ENCODE measurements at regions not wholly inside any gene's neighbourhood (a gene's known extent, or its start where the extent isn't known, plus 50 kb on each side); places are given as distances from the start of the nearest gene placed in this dataset.

- DNase-seq (ENCODE audit: low spot score) (no peak), FAIRE-seq (no peak)
Observed at GRCh38 chr9:84125046-84125445, 144.4 kb downstream of the RMI1 start.

GRCh38 chr9:84129529-84129928 is 148.9 kb downstream of the RMI1 start:
- no peak for FAIRE-seq
- no peak for DNase-seq (ENCODE audit: low spot score)

DNA sequence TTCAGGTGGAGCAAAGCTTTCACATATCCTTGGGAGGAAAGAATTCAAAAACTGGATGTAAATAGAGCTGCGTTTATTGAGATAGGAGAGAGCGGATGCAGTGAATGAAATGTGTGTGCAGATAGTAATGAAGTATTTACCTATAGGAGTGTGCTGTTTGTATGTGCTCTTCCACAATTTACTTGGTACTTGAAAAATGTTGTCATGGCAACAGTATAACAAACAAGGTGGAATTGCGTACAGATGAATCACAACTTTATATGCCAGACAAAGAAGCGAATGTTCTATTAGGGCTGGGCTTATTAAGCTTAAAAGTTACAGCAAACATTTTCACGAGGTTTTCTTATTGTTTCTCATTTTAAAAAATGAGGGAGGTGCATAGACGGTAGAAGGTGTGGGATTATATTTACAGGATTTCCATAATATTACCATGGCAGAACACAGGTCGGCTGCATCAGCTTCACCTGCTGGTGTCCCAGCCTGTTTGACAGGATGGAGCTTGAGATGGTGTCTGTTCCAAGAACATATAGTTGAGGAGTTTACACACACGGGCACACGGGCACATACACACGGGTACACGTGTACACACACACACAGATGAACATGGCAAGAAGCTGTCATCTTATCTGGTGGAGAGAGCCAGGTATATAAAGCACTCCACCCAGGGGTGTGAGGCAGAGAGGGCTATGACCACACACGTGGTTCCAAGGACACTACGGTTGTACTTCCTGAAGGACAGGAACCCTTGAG is 155.7 kb downstream of the RMI1 start:
- FAIRE-seq (no peak), DNase-seq (ENCODE audit: low spot score) (no peak)

- DNase-seq (ENCODE audit: low spot score), result no peak
- FAIRE-seq, result no peak
Observed at GRCh38 chr9:84137968-84138367, 157.4 kb downstream of the RMI1 start.

GRCh38 chr9:84138541-84138940 is 157.9 kb downstream of the RMI1 start:
- FAIRE-seq, result no peak
- no peak for DNase-seq (ENCODE audit: low spot score)

GRCh38 chr9:84139296-84140070 is 158.9 kb downstream of the RMI1 start:
- DNase-seq (ENCODE audit: low spot score), result no peak
- no peak for FAIRE-seq

GRCh38 chr9:84140535-84141101 is 160.0 kb downstream of the RMI1 start:
- FAIRE-seq, result no peak
- DNase-seq (ENCODE audit: low spot score), result no peak

DNA sequence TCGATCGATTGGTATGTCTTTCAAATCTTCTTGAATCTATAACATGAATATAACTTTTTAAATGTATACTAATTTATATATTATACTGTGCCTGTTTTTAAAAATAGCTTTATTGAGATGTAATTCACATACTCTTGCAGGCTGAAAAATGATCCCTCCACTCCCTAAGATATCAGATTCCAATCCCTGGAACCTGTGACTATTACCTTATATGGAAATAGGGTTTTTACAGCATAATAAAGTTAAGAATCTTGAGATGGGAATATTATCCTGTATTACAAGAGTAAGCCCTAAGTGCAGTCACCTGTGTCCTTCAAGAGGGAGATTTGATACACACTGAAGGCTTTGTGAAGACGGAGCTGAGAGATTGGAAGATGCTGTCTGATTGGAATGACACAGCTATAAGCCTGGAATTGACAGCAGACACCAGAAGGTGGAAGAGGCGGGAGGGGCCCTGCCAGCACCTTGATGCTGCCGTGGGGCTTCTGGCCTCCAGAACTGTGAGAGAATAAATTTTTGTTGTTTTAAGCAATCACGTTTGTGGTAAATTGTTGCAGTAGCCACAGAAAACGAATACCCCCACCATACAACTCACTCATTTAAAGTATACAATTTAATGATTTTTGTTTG is 161.3 kb downstream of the RMI1 start:
- FAIRE-seq (no peak), DNase-seq (ENCODE audit: low spot score) (no peak)

DNA sequence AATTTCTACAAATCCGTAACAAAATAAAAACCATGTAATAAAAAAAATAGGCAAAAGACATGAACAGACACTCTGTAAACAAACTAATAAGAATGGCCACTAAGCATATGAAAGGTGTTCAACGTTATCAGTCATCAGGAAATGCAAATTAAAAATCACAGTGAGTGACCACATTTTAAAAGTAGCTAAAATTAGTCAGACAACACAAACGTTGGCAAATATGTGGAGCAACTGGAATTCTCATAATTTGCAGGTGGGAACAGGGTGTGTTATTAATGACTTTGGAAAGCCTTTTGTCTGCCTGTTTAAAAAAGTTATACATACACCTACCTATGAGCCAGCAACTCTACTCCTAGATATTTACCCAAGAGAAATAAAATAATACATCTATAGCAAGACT is 164.4 kb downstream of the RMI1 start:
- FAIRE-seq, result no peak
- DNase-seq (ENCODE audit: low spot score), result no peak

DNA sequence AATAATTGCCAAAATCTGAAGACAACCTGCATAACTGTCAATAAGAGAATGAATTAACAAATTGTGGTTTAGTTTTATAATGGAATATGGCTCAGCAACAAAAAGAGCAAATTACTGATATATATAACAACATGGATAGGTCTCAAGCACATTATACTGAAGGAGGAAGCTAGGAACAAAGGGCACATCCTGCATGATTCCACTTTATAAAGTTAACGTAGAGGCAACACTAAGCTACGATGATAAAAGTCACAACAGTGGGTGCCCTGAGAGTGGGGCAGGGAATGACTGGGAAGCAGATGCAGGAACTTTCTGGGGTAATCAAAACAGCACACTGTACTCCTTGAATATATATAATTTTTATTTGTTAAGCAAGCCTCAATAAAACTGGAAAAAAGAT is 165.2 kb downstream of the RMI1 start:
- FAIRE-seq, result no peak

DNA sequence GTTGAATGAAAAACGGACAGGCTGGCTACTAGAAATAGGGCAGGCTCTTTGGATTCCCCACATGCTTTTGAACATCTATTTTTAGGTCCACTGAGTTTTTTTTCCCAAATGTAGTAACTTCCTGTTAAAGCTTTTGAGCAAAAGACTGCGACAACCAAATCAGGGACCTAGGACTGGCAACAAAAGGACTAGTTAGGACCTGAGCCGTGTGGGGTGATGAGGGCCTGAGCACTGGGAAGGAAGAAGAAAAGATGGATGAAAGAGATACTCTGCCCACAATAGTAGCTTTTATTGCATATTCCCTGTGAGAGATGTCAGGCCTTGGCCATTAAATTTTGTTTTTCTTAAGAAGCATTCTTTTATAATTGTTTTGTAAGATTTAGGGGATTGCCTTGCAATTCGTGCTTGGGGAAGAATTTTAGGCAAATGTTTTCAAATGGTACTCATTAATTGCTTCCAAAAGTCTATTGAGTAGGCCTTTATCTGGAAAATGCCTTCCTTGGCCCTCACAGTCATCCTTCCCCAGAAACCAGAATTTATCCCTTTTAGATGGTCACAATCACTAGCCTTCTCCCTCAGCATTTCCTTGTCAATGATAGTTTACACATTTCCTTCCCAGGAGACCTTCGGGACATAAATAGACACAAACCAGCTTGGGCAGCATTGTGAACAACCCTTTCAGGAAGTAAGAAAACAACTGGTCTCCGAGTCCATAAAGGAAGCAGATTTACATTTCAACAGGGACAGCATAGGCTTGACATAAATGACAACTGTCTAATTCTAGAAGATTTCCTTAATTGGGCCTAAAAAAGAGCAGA is 166.5 kb downstream of the RMI1 start:
- no peak for DNase-seq (ENCODE audit: low spot score)
- no peak for FAIRE-seq

More for the DNA sequence above, 165.2 kb downstream of the RMI1 start:
- DNase-seq (ENCODE audit: low spot score), result no peak

- DNase-seq (ENCODE audit: low spot score) (no peak), FAIRE-seq (no peak)
Observed at GRCh38 chr9:84151236-84151635, 170.6 kb downstream of the RMI1 start.

DNA sequence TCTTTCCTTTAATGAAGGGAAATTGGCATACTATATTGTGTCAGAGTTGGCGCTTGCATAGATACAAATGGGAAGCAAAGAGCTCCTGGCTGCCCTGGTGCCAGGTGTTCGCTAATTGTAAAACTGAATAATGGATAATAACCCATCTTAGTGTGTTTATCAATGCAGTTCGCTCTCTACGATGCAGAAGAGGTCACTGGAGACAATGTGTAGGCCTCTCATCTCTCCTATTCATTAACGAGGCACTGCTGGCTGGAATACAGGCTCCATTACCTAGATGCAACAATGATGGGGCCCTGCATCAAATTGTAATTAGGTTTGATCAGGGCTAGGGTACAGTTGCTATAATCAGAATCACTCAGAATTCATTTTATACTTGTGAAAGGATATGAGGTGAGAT is 171.0 kb downstream of the RMI1 start:
- FAIRE-seq (no peak), DNase-seq (ENCODE audit: low spot score) (no peak)

GRCh38 chr9:84152204-84152603 is 171.6 kb downstream of the RMI1 start:
- FAIRE-seq (no peak), DNase-seq (ENCODE audit: low spot score) (no peak)

- FAIRE-seq, result peak; percentile 33
Observed at GRCh38 chr9:84153885-84154284, 173.3 kb downstream of the RMI1 start.

DNA sequence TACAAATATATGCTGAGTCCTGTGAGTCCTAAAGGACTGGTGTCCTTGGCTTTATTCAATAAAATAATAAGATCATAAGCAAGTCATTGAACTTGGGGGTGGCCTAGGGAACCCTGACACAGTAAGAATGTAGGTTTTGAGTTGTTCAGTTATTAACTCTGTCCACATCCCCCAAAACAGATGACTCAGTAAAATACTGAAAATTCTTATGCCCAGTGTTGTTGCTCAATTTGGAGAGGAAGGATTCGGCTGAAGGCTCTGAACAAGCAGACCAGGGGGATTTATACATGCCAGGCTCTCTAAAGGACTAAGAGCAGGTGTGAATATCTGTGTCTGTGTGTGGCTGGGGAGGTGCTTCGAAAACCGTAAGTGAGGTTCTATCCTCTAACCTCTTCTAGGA is 173.7 kb downstream of the RMI1 start:
- peak; percentile 8 for FAIRE-seq
- DNase-seq (ENCODE audit: low spot score), result peak; percentile 26

More at GRCh38 chr9:84153885-84154284, 173.3 kb downstream of the RMI1 start:
- DNase-seq (ENCODE audit: low spot score), result peak; percentile 38

DNA sequence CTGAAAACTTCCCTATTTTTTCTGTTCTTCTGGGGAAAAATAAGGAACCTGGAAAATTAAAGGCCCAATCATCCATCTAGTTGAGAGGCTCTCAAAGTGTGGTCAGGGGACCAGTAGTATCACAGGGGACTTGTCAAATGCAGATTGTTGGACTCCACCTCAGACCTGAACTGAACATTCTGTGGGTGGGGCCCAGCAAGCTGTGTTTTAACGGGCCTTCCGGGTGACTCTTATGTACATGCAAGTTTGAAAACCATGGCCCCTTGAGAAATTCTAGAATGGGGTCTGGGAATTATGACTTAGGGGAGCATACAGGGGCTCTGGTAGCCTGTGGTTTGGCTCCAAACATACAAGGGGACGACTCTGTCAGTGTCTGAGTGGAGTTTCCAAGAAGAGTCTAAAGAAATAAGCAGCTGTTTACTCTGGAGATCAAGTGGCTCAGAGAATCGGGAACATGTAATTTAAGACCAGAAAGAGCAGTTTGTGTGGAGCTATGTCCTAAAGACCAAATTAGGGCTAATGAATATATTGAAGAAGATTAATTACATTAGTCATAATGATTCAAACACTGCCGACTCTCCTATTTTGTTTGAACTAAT is 177.4 kb downstream of the SLC28A3 start:
- no peak for DNase-seq (ENCODE audit: low spot score)
- FAIRE-seq, result no peak

DNA sequence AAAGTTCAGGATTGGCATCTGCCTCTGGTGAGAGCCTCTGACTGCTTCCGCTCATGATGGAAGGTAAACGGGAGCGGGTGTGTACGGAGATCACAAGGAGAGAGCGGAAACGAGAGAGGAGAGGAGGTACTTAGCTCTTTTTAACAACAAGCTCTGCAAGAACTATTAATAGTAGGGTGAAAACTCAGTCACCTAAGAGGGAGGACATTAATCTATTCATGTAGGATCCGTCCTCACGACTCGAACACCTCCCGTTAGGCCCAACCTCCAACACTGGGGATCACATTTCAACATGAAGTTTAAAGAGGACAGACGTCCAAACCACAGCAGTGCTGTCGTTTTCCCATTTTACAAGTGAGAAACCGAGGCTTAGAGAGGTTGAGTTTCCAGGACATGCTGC is 173.7 kb downstream of the SLC28A3 start:
- DNase-seq (ENCODE audit: low spot score) (no peak), FAIRE-seq (no peak)

GRCh38 chr9:84169240-84169639 is 171.3 kb downstream of the SLC28A3 start:
- FAIRE-seq (peak; percentile 84), DNase-seq (ENCODE audit: low spot score) (peak; percentile 64)

- DNase-seq (ENCODE audit: low spot score) (peak; percentile 96), FAIRE-seq (peak; percentile 88)
Observed at GRCh38 chr9:84170521-84171141, 169.9 kb downstream of the SLC28A3 start.
